ENCODE measurements at regions not wholly inside any gene's neighbourhood (a gene's known extent, or its start where the extent isn't known, plus 50 kb on each side); places are given as distances from the start of the nearest gene placed in this dataset.

DNA sequence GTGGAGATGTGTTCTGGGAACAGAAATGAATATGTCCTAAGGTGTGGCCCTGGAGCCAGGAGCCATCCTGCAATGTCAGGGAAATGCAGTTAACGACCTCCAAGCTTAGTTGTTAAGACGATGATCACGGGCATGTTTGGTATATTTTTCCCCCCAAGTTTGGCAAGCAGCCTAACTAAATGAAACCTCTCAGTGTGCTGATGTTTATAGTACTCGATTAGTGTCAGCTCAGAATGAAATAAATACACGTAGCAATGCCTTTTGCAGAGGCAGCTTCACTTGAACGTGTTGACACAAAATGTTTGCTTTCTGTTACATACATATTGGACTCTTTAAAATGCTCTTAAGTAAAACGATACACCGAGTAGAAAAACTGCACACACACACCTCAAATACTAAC, 76.2 kb upstream of the OLIG3 start:
- Histone ChIP-seq H2BK15ac (ENCODE audit: low read length) (no peak overlapping the region), H4K20me1 (replicated peaks in 1 of 2; ENCODE audit: control insufficient read depth in 1 of 2, insufficient read depth in 2 of 2, low read length in 2 of 2) (no peaks in the 10 kb centered on the region), H3K79me2 (ENCODE audit: control insufficient read depth in 1 of 2, insufficient read depth in 2 of 2, low read length in 2 of 2) (no peaks in the 10 kb centered on the region), H3K4me3 (ENCODE audit: extremely low read depth in 1 of 4, insufficient read depth in 2 of 4, low read depth in 3 of 4, low read length in 4 of 4) (no peak overlapping the region), H3K4me2 (ENCODE audit: insufficient read depth in 1 of 2, low read depth in 2 of 2, low read length in 2 of 2) (no peak overlapping the region), H2BK5ac (ENCODE audit: low read depth, low read length) (no peak overlapping the region), H2AFZ (ENCODE audit: low read length) (no peak overlapping the region), H3K4me1 (replicated peaks in 1 of 4; ENCODE audit: control insufficient read depth in 3 of 4, insufficient read depth in 4 of 4, low read length in 3 of 4) (no peaks in the 10 kb centered on the region), H3K23me2 (ENCODE audit: low read depth, low read length) (no peaks in the 10 kb centered on the region; the same call in 1 of the 2 replicates), H2AK5ac (ENCODE audit: low read depth, low read length) (no peak overlapping the region), H3K14ac (ENCODE audit: insufficient read length) (no peak overlapping the region), H3K9ac (replicated peaks in 1 of 4; ENCODE audit: extremely low read depth in 1 of 4, low read depth in 3 of 4, low read length in 3 of 4) (no peak overlapping the region), H3K9me3 (ENCODE audit: insufficient read depth in 2 of 2, low read depth in 1 of 2, low read length in 1 of 2) (no peaks in the 10 kb centered on the region), H2BK20ac (ENCODE audit: low read length) (no peak overlapping the region), H3K56ac (replicated peaks; ENCODE audit: insufficient read length, low read depth, low read length) (no peak overlapping the region), H4K91ac (replicated peaks; ENCODE audit: insufficient read length, low read length) (no peak overlapping the region), H3K23ac (ENCODE audit: insufficient read length) (no peak overlapping the region), H3K27ac (ENCODE audit: low read depth, low read length) (no peak overlapping the region), H2BK120ac (replicated peaks; ENCODE audit: low read depth, low read length) (no peak overlapping the region), H4K5ac (ENCODE audit: insufficient read length, low read depth, low read length) (no peak overlapping the region), H3K27me3 (replicated peaks in 1 of 4; ENCODE audit: control insufficient read depth in 3 of 4, extremely low read depth in 1 of 4, insufficient read depth in 3 of 4, low read length in 3 of 4) (no peaks in the 10 kb centered on the region), H4K8ac (ENCODE audit: extremely low read depth, insufficient read depth, low read length) (no peak overlapping the region), H3K79me1 (ENCODE audit: low read depth, low read length) (peaks cover 2% of the 10 kb centered on the region; the same call in 1 of the 2 replicates), H2BK12ac (ENCODE audit: low read depth, low read length) (no peak overlapping the region), H3K36me3 (ENCODE audit: control insufficient read depth in 2 of 4, insufficient read depth in 4 of 4, low read length in 3 of 4) (no peaks in the 10 kb centered on the region), H3K18ac (ENCODE audit: extremely low read depth, low read length) (no peak overlapping the region), H3K4ac (replicated peaks; ENCODE audit: insufficient read length, low read depth, low read length) (no peak overlapping the region)
- DNase-seq (ENCODE audit: low read depth in 1 of 2, low spot score in 2 of 2) (no peak), FAIRE-seq (no peak)
- ChIA-PET CTCF (ENCODE audit: partially characterized antibody) (interaction anchor here (1.0 to 3.9 kb wide), 18 partner anchors 8 to 227 kb away, joined by 3 to 53 read pairs (median 5); no protein-coding TSS in a partner anchor), POLR2A (ENCODE audit: partially characterized antibody) (interaction anchor here (0.7 kb wide), 1 partner anchor 38 kb away, joined by 3 read pairs; no protein-coding TSS in a partner anchor)
- WGBS, 2 experiments (ENCODE audit: extremely low coverage in 1 of 2, insufficient coverage in 1 of 2, insufficient read length in 1 of 2, insufficient replicate concordance in 2 of 2, low coverage in 1 of 2, low lambda C conversion rate in 2 of 2, missing lambda C conversion rate in 1 of 2): 85% methylated on average over 8 of the region's 8 CpGs; no CpG with 5 or more reads in 1 of the 2 experiments
- TF ChIP-seq CREB1 (IDR thresholded peaks at IDR 0.05) (no peak), PHF8 (conservative IDR thresholded peaks at IDR 0.05; ENCODE audit: low read depth, low read length) (no peak), CTBP2 (IDR thresholded peaks at IDR 0.05; ENCODE audit: borderline replicate concordance, insufficient read depth, insufficient read length, low read length) (no peak), GABPA (IDR thresholded peaks at IDR 0.05; ENCODE audit: borderline replicate concordance, insufficient read depth, low read length) (no peak), YY1 (IDR thresholded peaks at IDR 0.05; ENCODE audit: low read depth, low read length) (no peak), SP2 (IDR thresholded peaks at IDR 0.05; ENCODE audit: low read length) (no peak), RBBP5 (IDR thresholded peaks at IDR 0.05; ENCODE audit: borderline replicate concordance, low read depth, low read length) (no peak), EGR1 (IDR thresholded peaks at IDR 0.05; ENCODE audit: borderline replicate concordance, low read depth, low read length) (no peak), HDAC2 (IDR thresholded peaks at IDR 0.05; ENCODE audit: borderline replicate concordance in 1 of 2, low read depth in 2 of 2, low read length in 2 of 2) (no peak), RNF2 (IDR thresholded peaks at IDR 0.05; ENCODE audit: borderline replicate concordance, low read depth, low read length, missing control alignments, poor library complexity, severe bottlenecking) (no peak), NRF1 (IDR thresholded peaks at IDR 0.05; ENCODE audit: low read depth, low read length) (no peak), KDM5A (IDR thresholded peaks at IDR 0.05; ENCODE audit: low read length) (no peak), GTF2F1 (IDR thresholded peaks at IDR 0.05; ENCODE audit: borderline replicate concordance, low read depth, low read length) (no peak), POLR2A (IDR thresholded peaks at IDR 0.05; ENCODE audit: control extremely low read depth in 1 of 2, low read depth in 2 of 2, low read length in 2 of 2) (no peak)

All from H1 (cell line).